ENCODE measurements at regions not wholly inside any gene's neighbourhood (a gene's known extent, or its start where the extent isn't known, plus 50 kb on each side); places are given as distances from the start of the nearest gene placed in this dataset.

GRCh38 chr17:77036136-77036840, 104.5 kb upstream of the SEC14L1 start:
- Histone ChIP-seq H3K4me1 (ENCODE audit: control insufficient read depth, insufficient read depth, low read length) (no peaks in the 10 kb centered on the region), H3K27ac (ENCODE audit: extremely low read depth, low read depth, low read length) (no peak overlapping the region)
- TF ChIP-seq ZBTB6 (tag by site-specific recombination; IDR thresholded peaks at IDR 0.05) (no peak), GLIS1 (tag by site-specific recombination; IDR thresholded peaks at IDR 0.05) (no peak), ZNF76 (tag by site-specific recombination; IDR thresholded peaks at IDR 0.05; ENCODE audit: borderline replicate concordance, low read depth) (no peak), ZNF248 (tag by site-specific recombination; IDR thresholded peaks at IDR 0.05) (no peak), ZNF558 (tag by site-specific recombination; IDR thresholded peaks at IDR 0.05) (no peak), ZNF354C (tag by site-specific recombination; IDR thresholded peaks at IDR 0.05; ENCODE audit: borderline replicate concordance, low read depth) (no peak), SCRT2 (tag by site-specific recombination; IDR thresholded peaks at IDR 0.05) (0 out of 2 replicates have a peak, but pooled peaks have one; percentile 47), SCRT1 (tag by site-specific recombination; IDR thresholded peaks at IDR 0.05; ENCODE audit: borderline replicate concordance) (peak; percentile 30; the same call in 1 of the 2 replicates), HOXA7 (CRISPR knock-in tag; IDR thresholded peaks at IDR 0.05; ENCODE audit: borderline replicate concordance) (no peak), GLI2 (tag by site-specific recombination; IDR thresholded peaks at IDR 0.05; ENCODE audit: borderline replicate concordance, low read depth) (no peak), ZSCAN4 (tag by site-specific recombination; IDR thresholded peaks at IDR 0.05) (no peak)

GRCh38 chr17:77036841-77037381, 103.9 kb upstream of the SEC14L1 start:
- H3K4me3 ChIP-seq (ENCODE audit: low read depth, low read length): no peak overlapping the region
- H3K27ac ChIP-seq (ENCODE audit: extremely low read depth, low read depth, low read length): no peak overlapping the region
- H3K9me3 ChIP-seq (ENCODE audit: control insufficient read depth, insufficient read depth, low read depth, low read length): no peaks in the 10 kb centered on the region
- TF ChIP-seq ZNF175 (tag by site-specific recombination; IDR thresholded peaks at IDR 0.05): no peak
- TF ChIP-seq GLIS2 (tag by site-specific recombination; IDR thresholded peaks at IDR 0.05): no peak
- no peak for TF ChIP-seq ZNF146 (tag by site-specific recombination; IDR thresholded peaks at IDR 0.05)
- no peak for TF ChIP-seq ZSCAN5A (tag by site-specific recombination; IDR thresholded peaks at IDR 0.05)
- no peak for TF ChIP-seq ZNF777 (tag by site-specific recombination; IDR thresholded peaks at IDR 0.05; ENCODE audit: borderline replicate concordance)
- TF ChIP-seq ZSCAN4 (tag by site-specific recombination; IDR thresholded peaks at IDR 0.05): no peak
- no peak for TF ChIP-seq ZNF488 (tag by site-specific recombination; IDR thresholded peaks at IDR 0.05)
- TF ChIP-seq ZNF19 (tag by site-specific recombination; IDR thresholded peaks at IDR 0.05; ENCODE audit: low read depth): no peak
- TF ChIP-seq ZNF791 (tag by site-specific recombination; IDR thresholded peaks at IDR 0.05): no peak
- no peak for TF ChIP-seq ZNF747 (tag by site-specific recombination; IDR thresholded peaks at IDR 0.05)
- TF ChIP-seq OVOL3 (tag by site-specific recombination; IDR thresholded peaks at IDR 0.05): no peak
- TF ChIP-seq ZNF677 (tag by site-specific recombination; IDR thresholded peaks at IDR 0.05): no peak
- TF ChIP-seq ZNF654 (tag by site-specific recombination; IDR thresholded peaks at IDR 0.05; ENCODE audit: low read depth): no peak
- no peaks in the 10 kb centered on the region for H3K4me1 ChIP-seq (ENCODE audit: control insufficient read depth, insufficient read depth, low read length)
- ChIA-PET POLR2A (no interaction called here), CTCF (interaction anchor here (0.7 to 4.4 kb wide), 4 partner anchors 17 to 75 kb away, joined by 3 to 24 read pairs (median 6); no protein-coding TSS in a partner anchor)
- H3K36me3 ChIP-seq (ENCODE audit: control insufficient read depth in 2 of 2, insufficient read depth in 1 of 2, low read length in 2 of 2): no peaks in the 10 kb centered on the region

More at GRCh38 chr17:77036136-77036840, 104.5 kb upstream of the SEC14L1 start:
- Histone ChIP-seq H3K9me3 (ENCODE audit: control insufficient read depth, insufficient read depth, low read depth, low read length) (no peaks in the 10 kb centered on the region), H3K36me3 (ENCODE audit: control insufficient read depth in 2 of 2, insufficient read depth in 1 of 2, low read length in 2 of 2) (no peaks in the 10 kb centered on the region), H3K4me3 (ENCODE audit: low read depth, low read length) (no peak overlapping the region)
- POLR2A ChIA-PET: no interaction called here
- CTCF ChIA-PET: interaction anchor here (0.6 to 4.4 kb wide), 5 partner anchors 18 to 75 kb away, joined by 3 to 24 read pairs (median 6); no protein-coding TSS in a partner anchor

Data from HEK293 (cell line).